Hepatic stellate cell (primary cell): ENCODE measurements at regions not wholly inside any gene's neighbourhood (a gene's known extent, or its start where the extent isn't known, plus 50 kb on each side); places are given as distances from the start of the nearest gene placed in this dataset.
"Not testable (repeated sequence)": the region's sequence is repeated elsewhere in the genome, so short reads cannot be mapped to it uniquely, and the experiment has no call there.

Experiments
- DNase-seq: peaks from one replicate; pipeline ENCODE4 v3.0.0; 2011; ENCODE audit warnings: low spot score

DNA sequence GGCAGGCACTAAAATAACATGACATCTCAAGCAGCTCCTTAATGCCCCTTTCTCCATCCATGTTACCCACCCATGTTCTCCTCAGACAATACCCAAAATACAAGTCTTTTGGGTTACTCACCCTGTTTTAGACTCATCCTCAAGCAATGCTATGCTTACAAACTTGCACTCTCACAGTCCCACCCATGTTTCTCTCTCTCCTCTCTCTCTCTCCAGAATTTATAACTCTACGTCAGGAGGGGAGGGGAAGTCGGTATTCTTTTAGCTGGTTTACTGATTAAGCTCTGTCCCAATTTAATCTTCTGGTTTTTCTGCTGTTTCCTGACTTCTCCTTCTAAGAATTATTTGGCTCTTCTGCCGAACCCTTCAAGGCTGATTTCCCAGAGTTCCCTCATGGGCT lies 98.0 kb upstream of the NR5A2 start:
- DNase-seq: no peak

DNA sequence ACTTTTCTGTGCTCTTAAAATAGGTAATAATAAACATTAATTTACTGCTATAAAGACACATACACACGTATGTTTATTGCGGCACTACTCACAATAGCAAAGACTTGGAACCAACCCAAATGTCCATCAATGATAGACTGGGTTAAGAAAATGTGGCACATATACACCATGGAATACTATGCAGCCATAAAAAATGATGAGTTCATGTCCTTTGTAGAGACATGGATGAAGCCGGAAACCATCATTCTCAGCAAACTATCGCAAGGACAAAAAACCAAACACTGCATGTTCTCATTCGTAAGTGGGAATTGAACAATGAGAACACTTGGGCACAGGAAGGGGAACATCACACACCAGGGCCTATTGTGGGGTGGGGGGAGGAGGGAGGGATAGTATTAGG lies 97.4 kb upstream of the NR5A2 start:
- not testable (repeated sequence) for DNase-seq

DNA sequence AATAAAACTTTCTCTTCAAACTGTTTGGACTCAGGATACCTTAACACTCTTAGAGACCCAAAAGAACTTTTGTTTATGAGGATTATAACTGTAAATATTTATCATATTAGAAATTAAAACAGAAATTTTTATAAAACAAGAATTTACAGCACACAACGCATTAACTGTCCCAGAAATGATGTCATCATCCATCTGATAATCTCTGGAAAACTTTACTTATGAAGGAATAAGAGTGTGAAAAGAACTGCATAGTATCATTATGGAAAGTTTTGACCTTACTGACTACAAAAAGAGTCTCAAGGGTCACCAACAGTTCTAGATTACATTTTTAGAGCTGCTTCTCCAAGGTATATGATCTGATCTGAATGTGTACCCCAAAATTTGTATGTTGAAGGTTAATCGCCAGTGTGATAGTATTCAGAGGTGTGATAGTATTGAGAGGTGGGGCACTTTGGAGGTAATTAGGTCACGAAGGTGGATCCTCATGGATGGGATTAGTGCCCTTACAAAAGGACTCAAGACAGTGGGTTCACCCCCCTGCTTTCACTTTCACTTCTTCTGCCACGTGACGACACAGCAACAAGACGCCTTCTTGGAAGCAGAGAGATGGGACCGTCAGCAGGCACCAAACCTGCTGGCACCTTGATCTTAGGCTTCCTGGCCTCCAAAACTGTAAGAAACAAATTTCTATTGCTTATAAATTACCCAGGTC lies 95.7 kb upstream of the NR5A2 start:
- DNase-seq: no peak

DNA sequence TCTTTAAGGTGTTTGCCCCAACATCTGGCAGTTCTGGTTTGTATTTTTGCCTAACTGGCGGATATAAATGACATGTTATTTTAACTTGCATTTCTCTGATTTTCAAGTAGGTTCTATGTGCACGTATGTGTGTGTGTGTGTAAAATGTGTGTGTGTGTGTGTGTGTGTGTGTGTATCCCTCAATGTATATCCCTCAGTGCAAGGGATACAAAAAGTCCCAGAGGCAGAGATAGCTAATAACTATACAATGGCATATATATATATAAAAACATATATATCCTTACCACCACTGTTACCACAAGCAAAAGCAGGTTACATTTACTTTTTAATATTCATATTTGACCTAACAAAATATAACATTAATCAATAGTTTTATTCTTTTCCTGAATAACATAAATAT lies 95.0 kb upstream of the NR5A2 start:
- no peak for DNase-seq

- no peak for DNase-seq
These were observed 91.1 kb upstream of the NR5A2 start for GRCh38 chr1:199936441-199936840.

DNA sequence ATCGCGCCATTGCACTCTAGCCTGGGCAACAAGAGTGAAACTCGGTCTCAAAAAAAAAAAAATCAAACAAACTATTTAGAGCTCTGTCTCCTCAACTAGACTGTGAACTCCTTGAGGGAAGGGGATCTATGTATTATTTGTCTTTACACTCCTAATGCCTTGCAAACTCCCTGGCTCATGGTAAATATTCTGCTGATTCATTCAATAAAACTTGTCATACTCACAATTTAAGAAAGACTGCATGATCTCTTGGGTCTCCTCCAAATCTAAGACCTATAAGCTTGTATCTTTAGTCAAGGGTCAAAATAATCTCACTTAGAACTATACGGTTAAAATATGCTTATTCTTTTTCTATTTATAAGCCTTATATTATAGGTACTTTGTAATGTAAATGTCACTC lies 90.3 kb upstream of the NR5A2 start:
- no peak for DNase-seq

- DNase-seq: no peak
These were observed 89.8 kb upstream of the NR5A2 start for GRCh38 chr1:199937661-199938060.

GRCh38 chr1:199944986-199945385 lies 82.5 kb upstream of the NR5A2 start:
- no peak for DNase-seq

DNA sequence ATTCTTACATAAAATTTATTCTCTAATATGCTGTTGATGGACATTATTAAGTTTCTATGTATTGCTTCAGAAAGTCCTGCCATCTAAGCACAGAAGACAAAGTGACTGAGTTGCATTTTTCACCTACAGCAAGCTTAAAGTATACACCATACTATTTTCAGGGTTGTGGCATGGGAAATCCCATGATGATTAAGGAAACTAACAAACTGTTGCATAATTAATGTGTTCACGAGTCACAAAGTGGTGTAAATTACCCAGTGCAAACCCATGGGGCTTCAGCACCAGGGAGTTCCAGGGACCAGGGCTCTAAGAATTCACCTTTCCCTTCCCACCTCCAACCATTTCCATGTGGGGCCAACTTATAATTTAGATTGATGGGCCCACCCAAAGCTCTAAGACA lies 81.9 kb upstream of the NR5A2 start:
- no peak for DNase-seq

GRCh38 chr1:199946305-199947155 lies 81.0 kb upstream of the NR5A2 start:
- no peak for DNase-seq

- DNase-seq: no peak
These were observed 78.8 kb upstream of the NR5A2 start for GRCh38 chr1:199948587-199949280.

DNA sequence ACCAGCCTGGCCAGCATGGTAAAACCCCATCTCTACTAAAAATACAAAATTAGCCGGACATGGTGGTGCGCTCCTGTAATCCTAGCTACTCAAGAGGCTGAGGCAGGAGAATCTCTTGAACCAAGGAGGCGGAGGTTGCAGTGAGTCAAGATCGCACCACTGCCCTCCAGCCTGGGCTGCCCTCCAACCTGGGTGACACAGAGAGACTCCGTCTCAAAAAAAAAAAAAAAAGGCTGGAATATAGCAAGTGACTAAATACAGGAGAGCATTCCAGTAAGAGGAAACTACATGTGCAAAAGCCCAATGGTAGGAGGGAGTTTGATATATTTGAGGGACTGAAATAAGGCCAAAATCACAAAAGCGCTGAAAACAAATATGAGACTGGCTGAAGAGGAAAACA lies 76.5 kb upstream of the NR5A2 start:
- not testable (repeated sequence) for DNase-seq

DNA sequence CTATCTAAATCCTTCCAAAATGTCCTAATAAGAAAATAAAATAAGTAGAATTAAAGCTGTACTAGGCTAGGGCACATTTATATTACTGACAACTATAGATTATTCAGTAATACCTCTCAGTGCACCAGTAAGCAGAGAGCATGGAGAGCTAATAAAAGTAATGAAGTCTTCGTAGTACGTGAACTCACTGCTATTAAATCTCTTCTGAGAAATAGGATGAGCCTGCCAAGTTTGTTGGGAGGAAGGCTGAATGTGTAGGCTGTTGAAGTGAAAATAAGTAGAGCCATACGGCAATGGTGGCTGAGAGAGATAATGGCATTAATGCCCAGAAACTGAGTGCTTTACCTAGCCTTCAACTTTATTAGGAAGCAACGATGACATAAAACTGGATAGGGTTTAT lies 73.9 kb upstream of the NR5A2 start:
- DNase-seq: no peak

- no peak for DNase-seq
These were observed 72.8 kb upstream of the NR5A2 start for GRCh38 chr1:199954699-199955098.

DNA sequence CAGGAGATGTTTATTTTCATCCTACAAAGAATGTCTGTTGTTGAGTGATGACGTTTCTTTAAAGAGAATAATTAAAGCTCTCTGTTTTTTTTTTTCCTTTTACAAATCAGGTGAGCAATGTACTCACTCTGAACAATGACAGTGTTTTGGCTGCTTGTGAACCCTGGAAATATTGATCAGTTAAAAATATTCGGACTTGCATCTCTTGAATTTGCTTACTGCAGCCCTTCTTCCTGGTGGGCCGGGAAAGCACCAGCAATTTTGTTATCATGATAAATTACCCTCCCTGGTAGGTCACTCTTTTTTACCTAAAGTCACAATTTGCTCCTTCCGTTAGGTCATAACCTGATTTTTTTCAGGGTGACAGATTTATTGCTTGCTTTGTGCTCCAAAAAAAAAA lies 72.3 kb upstream of the NR5A2 start:
- DNase-seq: no peak

DNA sequence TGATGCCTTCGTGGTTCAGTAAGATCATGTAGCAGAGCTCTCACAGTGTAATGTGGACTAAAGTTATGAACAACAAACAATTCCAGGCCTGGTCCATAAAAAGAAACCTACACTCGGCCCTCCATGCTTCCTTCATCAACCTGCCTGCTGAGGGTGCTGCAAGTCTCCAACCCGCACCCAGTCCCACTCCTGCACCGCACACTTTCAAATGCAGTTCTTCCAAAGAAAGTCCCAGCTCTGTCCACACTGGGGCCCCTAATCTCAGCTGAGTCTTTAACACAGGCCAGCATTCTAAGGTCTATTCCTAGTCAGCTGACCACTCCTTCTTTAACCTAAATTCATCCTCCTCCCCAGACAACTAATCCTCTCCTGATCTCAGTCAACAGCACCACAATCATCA lies 71.5 kb upstream of the NR5A2 start:
- DNase-seq: no peak

GRCh38 chr1:199959033-199959774 lies 68.3 kb upstream of the NR5A2 start:
- DNase-seq: no peak

GRCh38 chr1:199959775-199960110 lies 67.8 kb upstream of the NR5A2 start:
- DNase-seq: no peak

DNA sequence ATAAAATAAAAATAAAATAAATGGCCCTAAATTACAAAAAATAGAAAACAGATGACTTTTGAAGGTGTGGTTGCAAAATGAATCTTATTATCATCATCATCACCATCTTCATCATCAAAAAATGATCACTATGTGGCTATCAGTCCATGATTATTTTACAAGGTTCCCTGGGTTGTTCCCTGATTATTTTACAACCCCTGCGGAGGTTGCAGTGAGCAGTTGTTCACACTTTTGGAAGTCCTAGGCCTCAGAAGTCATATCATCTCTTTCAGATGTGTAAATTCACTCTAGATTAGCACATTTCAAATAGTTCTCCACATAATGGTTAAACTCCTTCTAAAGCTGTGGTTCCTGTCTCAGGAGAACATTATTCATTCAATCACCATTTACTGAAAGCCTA lies 57.4 kb upstream of the NR5A2 start:
- no peak for DNase-seq

DNA sequence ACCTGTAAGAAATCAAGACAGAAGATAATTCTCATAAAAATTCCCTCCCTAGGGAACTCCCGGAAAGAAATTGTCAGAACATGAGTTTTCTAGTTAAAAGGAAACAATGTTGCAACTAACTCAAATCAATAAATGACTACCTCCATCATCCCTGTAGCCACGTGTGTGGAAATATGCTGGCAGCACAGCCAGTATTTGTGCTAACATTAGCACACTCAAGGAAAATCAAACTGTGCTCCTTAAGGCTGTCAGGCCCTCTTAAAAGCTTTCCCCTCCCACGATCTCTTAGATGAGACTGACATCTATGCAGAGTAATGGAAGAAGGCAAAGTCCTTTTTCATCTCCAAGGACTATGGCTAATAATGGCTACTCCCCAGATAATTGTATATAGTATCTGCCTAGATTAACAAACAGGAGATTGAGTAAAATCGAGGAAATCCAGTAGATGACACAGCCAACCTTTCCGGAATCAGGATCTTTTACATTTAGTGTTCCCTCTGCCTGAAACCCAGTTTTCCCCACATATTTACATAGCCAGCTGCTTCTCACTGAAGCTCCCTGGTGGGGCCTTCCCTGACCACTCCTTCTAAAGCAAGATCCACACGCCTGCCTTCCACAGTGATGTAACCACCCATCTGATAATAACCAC lies 50.9 kb upstream of the NR5A2 start:
- no peak for DNase-seq
